ENCODE measurements at regions not wholly inside any gene's neighbourhood (a gene's known extent, or its start where the extent isn't known, plus 50 kb on each side); places are given as distances from the start of the nearest gene placed in this dataset.

DNA sequence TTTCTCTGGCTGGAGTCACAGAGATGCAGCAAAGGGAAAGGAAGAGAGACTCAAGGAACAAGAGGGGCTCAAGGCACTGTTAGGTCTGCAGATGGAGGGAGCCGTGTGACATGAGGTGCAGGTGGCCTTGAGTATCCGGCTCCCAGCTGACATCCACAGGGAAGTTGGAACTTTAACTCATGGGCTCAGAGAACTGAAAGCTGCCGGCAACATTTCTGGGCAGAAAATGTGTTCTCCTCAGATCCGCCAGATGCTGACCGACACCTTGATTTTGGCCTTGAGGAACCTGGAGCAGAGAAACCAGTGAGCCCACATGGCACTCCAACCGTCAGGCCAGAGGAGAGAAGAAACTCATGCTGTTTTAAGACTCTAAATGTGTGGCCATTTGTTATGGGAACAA is 258.1 kb upstream of the IRX2 start:
- TF ChIP-seq, protein P1, sequence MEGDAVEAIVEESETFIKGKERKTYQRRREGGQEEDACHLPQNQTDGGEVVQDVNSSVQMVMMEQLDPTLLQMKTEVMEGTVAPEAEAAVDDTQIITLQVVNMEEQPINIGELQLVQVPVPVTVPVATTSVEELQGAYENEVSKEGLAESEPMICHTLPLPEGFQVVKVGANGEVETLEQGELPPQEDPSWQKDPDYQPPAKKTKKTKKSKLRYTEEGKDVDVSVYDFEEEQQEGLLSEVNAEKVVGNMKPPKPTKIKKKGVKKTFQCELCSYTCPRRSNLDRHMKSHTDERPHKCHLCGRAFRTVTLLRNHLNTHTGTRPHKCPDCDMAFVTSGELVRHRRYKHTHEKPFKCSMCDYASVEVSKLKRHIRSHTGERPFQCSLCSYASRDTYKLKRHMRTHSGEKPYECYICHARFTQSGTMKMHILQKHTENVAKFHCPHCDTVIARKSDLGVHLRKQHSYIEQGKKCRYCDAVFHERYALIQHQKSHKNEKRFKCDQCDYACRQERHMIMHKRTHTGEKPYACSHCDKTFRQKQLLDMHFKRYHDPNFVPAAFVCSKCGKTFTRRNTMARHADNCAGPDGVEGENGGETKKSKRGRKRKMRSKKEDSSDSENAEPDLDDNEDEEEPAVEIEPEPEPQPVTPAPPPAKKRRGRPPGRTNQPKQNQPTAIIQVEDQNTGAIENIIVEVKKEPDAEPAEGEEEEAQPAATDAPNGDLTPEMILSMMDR (IDR thresholded peaks at IDR 0.05) = no peak
- TF ChIP-seq POLR2A (IDR thresholded peaks at IDR 0.05) = no peak

Data from tibial nerve (tissue), 3 donors.